ENCODE measurements at regions not wholly inside any gene's neighbourhood (a gene's known extent, or its start where the extent isn't known, plus 50 kb on each side); places are given as distances from the start of the nearest gene placed in this dataset.

DNA sequence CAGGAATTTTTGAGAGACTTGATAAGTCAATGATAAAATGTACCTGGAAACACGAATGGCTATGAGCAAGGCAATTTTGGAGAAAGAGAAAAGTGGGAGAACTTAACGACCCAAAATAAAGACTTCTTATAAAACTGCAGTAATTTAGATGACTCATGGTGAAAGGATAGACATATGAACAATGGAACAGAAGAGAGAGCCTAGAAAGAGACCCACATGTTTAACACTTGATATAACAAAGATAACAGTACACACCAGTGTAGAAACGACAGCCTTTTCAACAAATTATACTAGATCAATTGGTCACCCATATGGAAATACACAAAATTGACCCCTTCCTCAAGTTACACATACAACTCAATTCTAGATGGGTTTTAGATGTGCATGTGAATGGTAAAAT lies 117.5 kb upstream of the GALNT2 start:
- no peaks in the 10 kb centered on the region for H3K4me1 ChIP-seq (ENCODE audit: insufficient read depth, insufficient read length)
- H3K4me3 ChIP-seq (ENCODE audit: insufficient read length, low read depth), result no peak overlapping the region
- no peaks in the 10 kb centered on the region for H3K36me3 ChIP-seq (ENCODE audit: insufficient read depth, insufficient read length, low read length)
- H3K9ac ChIP-seq (ENCODE audit: insufficient read length, low read depth), result no peak overlapping the region
- H3K27me3 ChIP-seq (ENCODE audit: insufficient read depth, insufficient read length), result no peaks in the 10 kb centered on the region
- H3K9me3 ChIP-seq (ENCODE audit: insufficient read depth, low read length), result no peaks in the 10 kb centered on the region
- DNase-seq (ENCODE audit: low read depth, low spot score), result no peak
- TF ChIP-seq ZNF274 (IDR thresholded peaks at IDR 0.05; ENCODE audit: low read depth, low read length) (no peak), YY1 (IDR thresholded peaks at IDR 0.05; ENCODE audit: insufficient read depth, insufficient read length) (no peak), SUZ12 (IDR thresholded peaks at IDR 0.05; ENCODE audit: extremely low read depth, insufficient read depth, insufficient read length) (no peak)

DNA sequence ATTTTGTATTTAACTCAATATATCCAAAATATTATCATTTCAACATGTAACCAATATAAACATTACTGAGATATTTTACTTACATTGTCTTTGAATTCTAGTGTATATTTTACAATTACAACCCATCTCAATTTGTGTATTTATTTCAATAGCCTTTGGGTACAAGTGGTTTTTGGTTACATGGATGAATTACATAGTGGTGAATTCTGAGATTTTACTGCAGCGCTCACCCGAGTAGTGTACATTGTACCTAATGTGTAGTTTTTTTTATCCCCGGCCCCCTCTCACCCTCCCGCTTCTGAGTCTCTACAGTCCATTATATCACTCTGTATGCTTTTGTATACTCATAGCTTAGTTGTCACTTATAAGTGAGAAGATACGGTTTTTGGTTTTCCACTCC lies 117.0 kb upstream of the GALNT2 start:
- no peaks in the 10 kb centered on the region for H3K36me3 ChIP-seq (ENCODE audit: insufficient read depth, insufficient read length, low read length)
- H3K27me3 ChIP-seq (ENCODE audit: insufficient read depth, insufficient read length), result no peaks in the 10 kb centered on the region
- no peaks in the 10 kb centered on the region for H3K9me3 ChIP-seq (ENCODE audit: insufficient read depth, low read length)
- no peak overlapping the region for H3K4me3 ChIP-seq (ENCODE audit: insufficient read length, low read depth)
- H3K4me1 ChIP-seq (ENCODE audit: insufficient read depth, insufficient read length), result no peaks in the 10 kb centered on the region
- H3K9ac ChIP-seq (ENCODE audit: insufficient read length, low read depth), result no peak overlapping the region
- TF ChIP-seq SUZ12 (IDR thresholded peaks at IDR 0.05; ENCODE audit: extremely low read depth, insufficient read depth, insufficient read length) (no peak), YY1 (IDR thresholded peaks at IDR 0.05; ENCODE audit: insufficient read depth, insufficient read length) (no peak), ZNF274 (IDR thresholded peaks at IDR 0.05; ENCODE audit: low read depth, low read length) (no peak)
- DNase-seq (ENCODE audit: low read depth, low spot score), result no peak

GRCh38 chr1:229950908-229951307 lies 116.1 kb upstream of the GALNT2 start:
- no peaks in the 10 kb centered on the region for H3K36me3 ChIP-seq (ENCODE audit: insufficient read depth, insufficient read length, low read length)
- TF ChIP-seq ZNF274 (IDR thresholded peaks at IDR 0.05; ENCODE audit: low read depth, low read length), result no peak
- TF ChIP-seq SUZ12 (IDR thresholded peaks at IDR 0.05; ENCODE audit: extremely low read depth, insufficient read depth, insufficient read length), result no peak
- TF ChIP-seq YY1 (IDR thresholded peaks at IDR 0.05; ENCODE audit: insufficient read depth, insufficient read length), result no peak
- H3K27me3 ChIP-seq (ENCODE audit: insufficient read depth, insufficient read length), result no peaks in the 10 kb centered on the region
- no peaks in the 10 kb centered on the region for H3K4me1 ChIP-seq (ENCODE audit: insufficient read depth, insufficient read length)
- H3K9ac ChIP-seq (ENCODE audit: insufficient read length, low read depth), result no peak overlapping the region
- no peak overlapping the region for H3K4me3 ChIP-seq (ENCODE audit: insufficient read length, low read depth)
- DNase-seq (ENCODE audit: low read depth, low spot score), result no peak
- no peaks in the 10 kb centered on the region for H3K9me3 ChIP-seq (ENCODE audit: insufficient read depth, low read length)

DNA sequence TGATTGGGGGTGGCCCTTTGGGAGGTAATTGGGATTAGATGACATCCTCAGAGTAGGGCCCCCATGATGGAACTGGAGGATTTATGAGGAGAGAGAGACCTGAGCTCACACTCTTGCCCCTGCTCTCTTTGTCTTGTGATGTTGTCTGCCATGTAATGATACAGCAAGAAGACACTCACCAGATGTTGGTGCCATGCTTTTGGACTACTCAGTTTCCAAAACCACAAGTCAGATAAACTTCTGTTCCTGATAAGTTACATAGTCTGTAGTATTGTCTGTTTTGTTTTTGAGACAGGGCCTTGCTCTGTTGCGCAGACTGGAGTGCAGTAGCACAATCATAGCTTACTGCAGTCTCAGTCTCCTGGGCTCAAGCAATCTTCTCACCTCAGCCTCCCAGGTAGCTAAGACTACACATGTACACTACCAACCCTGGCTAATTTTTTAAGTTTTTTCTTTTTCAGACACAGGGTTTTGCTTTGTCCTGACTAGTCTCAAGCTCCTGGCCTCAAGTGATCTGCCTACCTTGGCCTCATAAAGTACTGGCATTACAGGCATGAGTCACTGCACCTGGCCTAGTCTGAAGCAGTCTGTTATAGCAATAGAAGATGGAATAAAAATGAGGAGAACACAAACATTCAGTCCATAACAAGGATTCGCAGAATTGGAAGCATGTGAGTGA lies 115.0 kb upstream of the GALNT2 start:
- H3K9ac ChIP-seq (ENCODE audit: insufficient read length, low read depth), result no peak overlapping the region
- H3K27me3 ChIP-seq (ENCODE audit: insufficient read depth, insufficient read length), result no peaks in the 10 kb centered on the region
- H3K9me3 ChIP-seq (ENCODE audit: insufficient read depth, low read length), result no peaks in the 10 kb centered on the region
- no peak overlapping the region for H3K4me3 ChIP-seq (ENCODE audit: insufficient read length, low read depth)
- DNase-seq (ENCODE audit: low read depth, low spot score), result no peak
- no peaks in the 10 kb centered on the region for H3K36me3 ChIP-seq (ENCODE audit: insufficient read depth, insufficient read length, low read length)
- H3K4me1 ChIP-seq (ENCODE audit: insufficient read depth, insufficient read length), result no peaks in the 10 kb centered on the region
- TF ChIP-seq ZNF274 (IDR thresholded peaks at IDR 0.05; ENCODE audit: low read depth, low read length) (no peak), SUZ12 (IDR thresholded peaks at IDR 0.05; ENCODE audit: extremely low read depth, insufficient read depth, insufficient read length) (no peak), YY1 (IDR thresholded peaks at IDR 0.05; ENCODE audit: insufficient read depth, insufficient read length) (no peak)

GRCh38 chr1:229952670-229953520 lies 114.1 kb upstream of the GALNT2 start:
- Histone ChIP-seq H3K36me3 (ENCODE audit: insufficient read depth, insufficient read length, low read length) (no peaks in the 10 kb centered on the region), H3K4me3 (ENCODE audit: insufficient read length, low read depth) (no peak overlapping the region), H3K9me3 (ENCODE audit: insufficient read depth, low read length) (no peaks in the 10 kb centered on the region), H3K9ac (ENCODE audit: insufficient read length, low read depth) (no peak overlapping the region), H3K4me1 (ENCODE audit: insufficient read depth, insufficient read length) (no peaks in the 10 kb centered on the region), H3K27me3 (ENCODE audit: insufficient read depth, insufficient read length) (no peaks in the 10 kb centered on the region)
- TF ChIP-seq ZNF274 (IDR thresholded peaks at IDR 0.05; ENCODE audit: low read depth, low read length) (no peak), SUZ12 (IDR thresholded peaks at IDR 0.05; ENCODE audit: extremely low read depth, insufficient read depth, insufficient read length) (no peak), YY1 (IDR thresholded peaks at IDR 0.05; ENCODE audit: insufficient read depth, insufficient read length) (no peak)
- DNase-seq (ENCODE audit: low read depth, low spot score), result no peak

DNA sequence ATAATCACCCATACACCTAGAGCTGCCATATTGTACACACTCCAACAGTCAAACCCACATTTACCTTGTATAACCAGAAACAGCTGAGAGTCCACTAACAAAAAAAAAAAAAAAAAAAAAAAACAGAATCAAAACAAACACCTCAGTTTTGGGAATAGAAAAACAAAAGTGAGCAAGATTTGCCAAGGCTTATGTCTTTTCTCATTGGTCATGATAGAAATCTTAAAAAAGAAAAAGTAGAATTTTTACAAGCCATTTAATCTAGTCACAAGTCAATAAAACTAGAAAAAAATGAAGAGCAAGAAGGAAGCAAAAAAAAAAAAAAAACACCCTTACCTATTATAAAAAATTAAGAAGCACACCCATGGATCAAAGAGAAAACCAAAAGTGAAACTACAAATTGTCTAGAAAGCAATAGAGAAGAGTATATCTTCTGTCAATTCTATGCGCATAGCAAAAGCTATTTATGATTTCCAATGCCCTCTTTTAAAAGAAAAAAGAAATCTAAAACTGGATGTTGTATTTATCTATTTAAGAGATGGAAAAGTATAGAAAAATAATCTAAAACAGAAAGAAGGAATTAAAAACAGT lies 113.2 kb upstream of the GALNT2 start:
- no peak overlapping the region for H3K9ac ChIP-seq (ENCODE audit: insufficient read length, low read depth)
- no peaks in the 10 kb centered on the region for H3K4me1 ChIP-seq (ENCODE audit: insufficient read depth, insufficient read length)
- H3K27me3 ChIP-seq (ENCODE audit: insufficient read depth, insufficient read length), result no peaks in the 10 kb centered on the region
- DNase-seq (ENCODE audit: low read depth, low spot score), result no peak
- no peaks in the 10 kb centered on the region for H3K36me3 ChIP-seq (ENCODE audit: insufficient read depth, insufficient read length, low read length)
- H3K9me3 ChIP-seq (ENCODE audit: insufficient read depth, low read length), result no peaks in the 10 kb centered on the region
- H3K4me3 ChIP-seq (ENCODE audit: insufficient read length, low read depth), result no peak overlapping the region
- no peak for TF ChIP-seq YY1 (IDR thresholded peaks at IDR 0.05; ENCODE audit: insufficient read depth, insufficient read length)

DNA sequence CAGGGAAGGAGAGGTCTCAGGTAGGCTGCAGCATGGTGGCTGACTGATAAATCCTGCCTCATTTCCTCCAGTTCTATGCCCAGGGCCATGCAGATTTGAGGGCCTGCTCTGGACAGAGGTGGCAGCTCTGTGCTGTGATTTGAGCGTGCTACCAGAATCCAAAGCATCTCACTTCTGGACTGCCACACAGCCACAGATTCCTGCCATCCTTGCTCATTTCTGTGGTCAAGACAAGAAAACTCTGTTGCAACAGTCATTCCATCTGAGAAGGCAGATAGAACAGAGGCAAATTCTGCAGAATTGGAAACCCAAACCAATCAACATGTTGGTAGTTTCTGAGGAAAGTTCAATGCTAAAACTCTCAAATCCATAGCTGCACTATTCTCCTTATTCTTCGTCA lies 102.8 kb upstream of the GALNT2 start:
- DNase-seq (ENCODE audit: low read depth, low spot score), result no peak

More for the DNA sequence above, 102.8 kb upstream of the GALNT2 start:
- TF ChIP-seq YY1 (IDR thresholded peaks at IDR 0.05; ENCODE audit: insufficient read depth, insufficient read length) (no peak), ZNF274 (IDR thresholded peaks at IDR 0.05; ENCODE audit: low read depth, low read length) (no peak), SUZ12 (IDR thresholded peaks at IDR 0.05; ENCODE audit: extremely low read depth, insufficient read depth, insufficient read length) (no peak)
- Histone ChIP-seq H3K9ac (ENCODE audit: insufficient read length, low read depth) (no peak overlapping the region), H3K27me3 (ENCODE audit: insufficient read depth, insufficient read length) (no peaks in the 10 kb centered on the region), H3K4me3 (ENCODE audit: insufficient read length, low read depth) (no peak overlapping the region), H3K9me3 (ENCODE audit: insufficient read depth, low read length) (no peaks in the 10 kb centered on the region), H3K36me3 (ENCODE audit: insufficient read depth, insufficient read length, low read length) (no peaks in the 10 kb centered on the region), H3K4me1 (ENCODE audit: insufficient read depth, insufficient read length) (no peaks in the 10 kb centered on the region)

All from NT2/D1 (cell line).